ENCODE measurements at regions not wholly inside any gene's neighbourhood (a gene's known extent, or its start where the extent isn't known, plus 50 kb on each side); places are given as distances from the start of the nearest gene placed in this dataset.

DNA sequence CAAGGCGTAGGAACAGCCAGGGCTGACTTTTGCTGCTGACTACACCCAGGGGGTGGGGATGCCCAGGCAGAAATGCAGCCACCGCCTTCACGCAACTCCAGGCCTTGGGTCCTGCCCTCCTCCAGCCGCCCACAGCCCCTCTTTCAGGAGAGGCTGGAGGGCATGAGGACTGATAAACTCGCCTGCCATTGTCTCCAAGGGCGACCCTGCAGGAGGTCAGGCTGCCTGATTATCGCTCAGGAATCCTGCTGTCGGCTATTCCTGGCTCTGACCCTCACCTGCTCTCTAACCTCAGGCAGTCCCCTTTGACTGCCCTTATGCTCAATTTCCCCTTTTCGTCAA, 62.0 kb upstream of the HDDC2 start:
- TF ChIP-seq, protein P1, sequence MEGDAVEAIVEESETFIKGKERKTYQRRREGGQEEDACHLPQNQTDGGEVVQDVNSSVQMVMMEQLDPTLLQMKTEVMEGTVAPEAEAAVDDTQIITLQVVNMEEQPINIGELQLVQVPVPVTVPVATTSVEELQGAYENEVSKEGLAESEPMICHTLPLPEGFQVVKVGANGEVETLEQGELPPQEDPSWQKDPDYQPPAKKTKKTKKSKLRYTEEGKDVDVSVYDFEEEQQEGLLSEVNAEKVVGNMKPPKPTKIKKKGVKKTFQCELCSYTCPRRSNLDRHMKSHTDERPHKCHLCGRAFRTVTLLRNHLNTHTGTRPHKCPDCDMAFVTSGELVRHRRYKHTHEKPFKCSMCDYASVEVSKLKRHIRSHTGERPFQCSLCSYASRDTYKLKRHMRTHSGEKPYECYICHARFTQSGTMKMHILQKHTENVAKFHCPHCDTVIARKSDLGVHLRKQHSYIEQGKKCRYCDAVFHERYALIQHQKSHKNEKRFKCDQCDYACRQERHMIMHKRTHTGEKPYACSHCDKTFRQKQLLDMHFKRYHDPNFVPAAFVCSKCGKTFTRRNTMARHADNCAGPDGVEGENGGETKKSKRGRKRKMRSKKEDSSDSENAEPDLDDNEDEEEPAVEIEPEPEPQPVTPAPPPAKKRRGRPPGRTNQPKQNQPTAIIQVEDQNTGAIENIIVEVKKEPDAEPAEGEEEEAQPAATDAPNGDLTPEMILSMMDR (IDR thresholded peaks at IDR 0.05; ENCODE audit: low read depth, low read length) = no peak
- in situ Hi-C loops (cut with HindIII; ENCODE audit: low sequenced_read_pairs) = no loop called here
- DNase-seq (ENCODE audit: low read depth, low spot score) = no peak
- peak overlapping the region; percentile 42 for H3K4me3 ChIP-seq (ENCODE audit: low read depth, low read length)

DNA sequence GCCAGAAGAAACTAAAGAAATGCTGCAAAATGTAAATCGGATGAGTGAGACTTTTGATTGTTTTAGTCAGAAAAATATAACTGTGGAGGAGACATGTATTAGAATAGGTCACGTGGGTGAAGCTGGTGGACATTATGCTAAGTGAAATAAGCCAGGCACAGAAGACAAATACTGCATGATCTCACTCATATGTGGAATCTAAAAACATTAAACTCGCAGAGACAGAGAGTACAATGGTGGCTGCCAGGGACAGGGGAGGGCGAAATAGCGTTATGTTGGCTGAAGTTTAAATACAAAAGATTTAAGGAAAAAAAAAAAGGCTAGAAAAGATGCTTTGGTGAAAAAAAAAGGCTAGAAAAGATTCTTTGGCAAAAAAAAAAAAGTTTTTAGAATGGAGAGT, 63.5 kb upstream of the HDDC2 start:
- no peak for DNase-seq (ENCODE audit: low read depth, low spot score)
- H3K4me3 ChIP-seq (ENCODE audit: low read depth, low read length) = no peak overlapping the region
- TF ChIP-seq, protein P1 (IDR thresholded peaks at IDR 0.05; ENCODE audit: low read depth, low read length) = no peak
- in situ Hi-C loops (cut with HindIII; ENCODE audit: low sequenced_read_pairs) = no loop called here

DNA sequence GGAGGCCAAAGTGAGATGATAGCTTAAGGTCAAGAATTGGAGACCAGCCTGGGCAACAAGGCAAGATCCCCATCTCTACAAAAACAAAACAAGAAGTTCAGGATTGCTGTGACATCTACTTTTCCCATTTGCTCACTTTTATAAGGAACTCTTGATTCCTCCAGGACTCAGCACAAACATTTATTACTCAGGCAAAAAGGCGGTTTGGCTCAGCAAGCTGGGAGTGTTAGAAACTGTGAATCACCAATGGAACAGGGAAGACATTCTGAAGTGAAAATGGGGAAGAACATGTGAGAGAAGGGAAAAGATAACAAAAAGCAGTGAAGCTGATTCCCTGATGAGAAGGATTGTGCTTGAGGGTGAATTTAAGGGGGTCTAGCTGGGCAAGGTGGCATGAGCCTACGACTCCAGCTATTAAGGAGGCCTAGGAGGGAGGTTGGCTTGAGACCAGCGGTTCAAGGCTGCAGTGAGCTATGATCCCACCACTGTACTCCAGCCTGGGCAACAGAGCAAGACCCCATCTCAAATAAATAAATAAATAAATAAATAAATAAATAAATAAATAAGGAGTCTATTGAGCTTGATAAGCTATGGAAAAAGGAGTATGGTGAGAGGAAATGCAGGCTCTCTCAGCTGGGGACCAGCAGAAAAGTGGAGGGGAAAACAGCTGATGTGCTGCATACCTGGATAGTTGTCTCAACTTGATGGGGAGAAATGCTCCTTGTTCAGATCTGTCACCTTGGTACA, 65.4 kb upstream of the HDDC2 start:
- TF ChIP-seq, protein P1 (IDR thresholded peaks at IDR 0.05; ENCODE audit: low read depth, low read length) = no peak
- H3K4me3 ChIP-seq (ENCODE audit: low read depth, low read length) = no peak overlapping the region
- no peak for DNase-seq (ENCODE audit: low read depth, low spot score)
- in situ Hi-C loops (cut with HindIII; ENCODE audit: low sequenced_read_pairs) = no loop called here

DNA sequence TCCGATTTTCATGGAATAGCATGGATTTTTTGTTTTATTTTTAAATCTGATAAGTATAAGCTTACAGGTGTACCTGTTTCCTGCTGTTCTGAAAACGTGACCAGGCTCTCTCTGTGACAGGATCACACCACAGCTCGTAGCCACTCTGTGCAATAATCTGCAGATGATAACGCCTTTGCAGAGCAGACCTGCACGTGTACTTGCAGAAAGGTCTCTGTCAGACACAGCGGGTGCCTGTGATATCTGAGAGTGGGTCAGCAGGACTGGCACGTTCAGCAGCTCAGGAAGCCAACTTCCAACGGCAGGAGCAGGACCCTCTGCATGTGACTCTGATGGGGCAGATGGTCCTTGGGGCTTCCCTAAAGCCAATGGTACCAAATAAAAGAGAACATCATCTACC, 68.6 kb upstream of the HDDC2 start:
- in situ Hi-C loops (cut with HindIII; ENCODE audit: low sequenced_read_pairs) = no loop called here
- TF ChIP-seq, protein P1 (IDR thresholded peaks at IDR 0.05; ENCODE audit: low read depth, low read length) = no peak
- no peak overlapping the region for H3K4me3 ChIP-seq (ENCODE audit: low read depth, low read length)
- no peak for DNase-seq (ENCODE audit: low read depth, low spot score)

DNA sequence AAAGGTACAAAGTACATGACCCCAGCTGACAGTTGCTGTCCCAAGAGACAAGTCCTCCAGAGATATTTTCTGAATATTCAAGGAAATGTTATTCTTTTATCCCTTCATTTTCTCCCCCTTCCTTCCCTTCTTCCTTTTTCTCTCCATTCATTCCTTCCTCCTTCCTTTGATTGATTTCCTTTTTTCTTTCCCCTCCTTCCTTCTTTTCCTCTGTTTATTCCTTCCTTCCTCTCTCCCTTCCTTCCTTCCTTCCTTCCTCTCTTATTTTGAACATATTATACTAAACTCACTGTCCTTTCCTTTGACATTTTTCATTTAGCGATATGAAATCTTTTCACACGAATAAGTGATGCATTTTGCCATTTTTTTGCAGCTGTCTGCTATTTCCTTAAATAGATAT, 73.2 kb upstream of the HDDC2 start:
- TF ChIP-seq, protein P1 (IDR thresholded peaks at IDR 0.05; ENCODE audit: low read depth, low read length) = no peak

DNA sequence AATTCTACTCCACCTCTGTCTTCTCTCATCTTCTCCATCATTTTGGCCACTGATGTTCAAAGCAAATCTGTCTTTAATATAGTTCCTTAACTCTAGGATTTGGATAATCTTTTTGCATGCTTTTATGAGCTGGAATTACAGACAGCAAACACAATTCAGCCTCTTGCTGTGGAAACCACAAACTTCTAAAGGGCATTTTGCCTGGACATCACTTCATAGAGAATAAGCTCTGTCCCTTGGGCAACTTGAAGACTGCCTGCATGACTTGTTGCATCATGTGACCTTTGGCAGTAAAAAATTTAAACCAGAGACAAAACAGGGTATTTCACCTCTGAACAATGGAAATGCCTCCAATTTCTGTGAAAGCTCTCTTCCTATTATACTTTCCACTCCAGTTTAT, 74.1 kb upstream of the HDDC2 start:
- no peak overlapping the region for H3K4me3 ChIP-seq (ENCODE audit: low read depth, low read length)
- TF ChIP-seq, protein P1 (IDR thresholded peaks at IDR 0.05; ENCODE audit: low read depth, low read length) = no peak
- DNase-seq (ENCODE audit: low read depth, low spot score) = peak; percentile 57
- in situ Hi-C loops (cut with HindIII; ENCODE audit: low sequenced_read_pairs) = no loop called here

More for the DNA sequence above, 73.2 kb upstream of the HDDC2 start:
- no peak for DNase-seq (ENCODE audit: low read depth, low spot score)
- in situ Hi-C loops (cut with HindIII; ENCODE audit: low sequenced_read_pairs) = no loop called here
- H3K4me3 ChIP-seq (ENCODE audit: low read depth, low read length) = no peak overlapping the region
